Fibroblast of gingiva (primary cell): ENCODE measurements at regions not wholly inside any gene's neighbourhood (a gene's known extent, or its start where the extent isn't known, plus 50 kb on each side); places are given as distances from the start of the nearest gene placed in this dataset.

Experiments
- DNase-seq: peaks from one replicate; pipeline ENCODE4 v3.0.0-alpha.2; 2011; ENCODE audit warnings: low read depth

GRCh38 chr5:129341306-129341705, 118.8 kb upstream of the ADAMTS19 start:
- no peak for DNase-seq

GRCh38 chr5:129342796-129343195, 117.3 kb upstream of the ADAMTS19 start:
- DNase-seq: no peak

- DNase-seq: no peak
These were observed 114.7 kb upstream of the ADAMTS19 start for GRCh38 chr5:129345213-129345924.

GRCh38 chr5:129356846-129357245, 103.3 kb upstream of the ADAMTS19 start:
- DNase-seq: no peak

GRCh38 chr5:129358069-129358468, 102.0 kb upstream of the ADAMTS19 start:
- DNase-seq: no peak

GRCh38 chr5:129359450-129359849, 100.6 kb upstream of the ADAMTS19 start:
- DNase-seq: no peak

- peak; percentile 13 for DNase-seq
These were observed 98.6 kb upstream of the ADAMTS19 start for GRCh38 chr5:129361441-129362025.

GRCh38 chr5:129362456-129362855, 97.6 kb upstream of the ADAMTS19 start:
- DNase-seq: peak; percentile 14

GRCh38 chr5:129363991-129364390, 96.1 kb upstream of the ADAMTS19 start:
- no peak for DNase-seq

- peak; percentile 67 for DNase-seq
These were observed 92.2 kb upstream of the ADAMTS19 start for GRCh38 chr5:129367883-129368282.

- DNase-seq: no peak
These were observed 88.1 kb upstream of the ADAMTS19 start for GRCh38 chr5:129372025-129372424.

- DNase-seq: no peak
These were observed 82.6 kb upstream of the ADAMTS19 start for GRCh38 chr5:129377504-129377903.

- DNase-seq: no peak
These were observed 81.1 kb upstream of the ADAMTS19 start for GRCh38 chr5:129378961-129379360.

GRCh38 chr5:129379406-129379805, 80.7 kb upstream of the ADAMTS19 start:
- DNase-seq: peak; percentile 79

- peak; percentile 46 for DNase-seq
These were observed 77.0 kb upstream of the ADAMTS19 start for GRCh38 chr5:129382921-129383672.

GRCh38 chr5:129384193-129384592, 75.9 kb upstream of the ADAMTS19 start:
- DNase-seq: no peak

GRCh38 chr5:129384736-129385135, 75.4 kb upstream of the ADAMTS19 start:
- no peak for DNase-seq

- no peak for DNase-seq
These were observed 72.2 kb upstream of the ADAMTS19 start for GRCh38 chr5:129387944-129388343.

- DNase-seq: peak; percentile 6
These were observed 67.4 kb upstream of the ADAMTS19 start for GRCh38 chr5:129392681-129393080.

- DNase-seq: no peak
These were observed 64.9 kb upstream of the ADAMTS19 start for GRCh38 chr5:129395247-129395646.

GRCh38 chr5:129398026-129398678, 61.9 kb upstream of the ADAMTS19 start:
- no peak for DNase-seq

- no peak for DNase-seq
These were observed 61.0 kb upstream of the ADAMTS19 start for GRCh38 chr5:129399069-129399468.
